SK-N-SH (cell line): ENCODE measurements at regions not wholly inside any gene's neighbourhood (a gene's known extent, or its start where the extent isn't known, plus 50 kb on each side); places are given as distances from the start of the nearest gene placed in this dataset.

ENCODE experiments used
- CTCF ChIA-PET: fragments of 300-600, 350-600 bp; formaldehyde crosslinking; extraction: SDS; loops from one replicate; lab custom pipeline; 2021; lab: Yijun Ruan, JAX
- POLR2A ChIA-PET: fragments of 350-600 bp; sonication (Branson Sonifier 250); formaldehyde crosslinking; extraction: SDS; loops from one replicate; lab custom pipeline; 2020; ENCODE audit warnings: antibody characterized with exemption, inconsistent platforms; lab: Yijun Ruan, JAX
- DNase-seq: peaks from one replicate; pipeline ENCODE4 v3.0.0; 2012
- H2AFZ ChIP-seq: fragments of 200-600 bp; sonication (generic); 2 replicates; pipeline ENCODE4 v1.8.1; 2016; ENCODE audit warnings: antibody characterized with exemption, mild to moderate bottlenecking, low read depth
- H3F3A ChIP-seq: fragments of 200-600 bp; sonication (generic); replicated peaks from 2 replicates; pipeline ENCODE3; 2016; ENCODE audit warnings: antibody characterized with exemption, mild to moderate bottlenecking; ENCODE audit not compliant: insufficient read depth
- H3K27ac ChIP-seq, 2 experiments: fragments of 200-500 bp in 1 of 2; fragments of 200-600 bp in 1 of 2; sonication (Bioruptor generic) in 1 of 2; sonication (generic), shearing (Covaris generic) in 1 of 2; 2 replicates each; pipeline versions ENCODE4 v1.5.1 to v1.6.1; 2014 to 2016; ENCODE audit warnings: low read depth in 2 of 2, inconsistent platforms in 1 of 2, low read length in 1 of 2, mild to moderate bottlenecking in 1 of 2, mixed read lengths in 1 of 2
- H3K27me3 ChIP-seq: fragments of 200-600 bp; sonication (generic), shearing (Covaris generic); 2 replicates; pipeline ENCODE4 v1.6.1; 2016; ENCODE audit warnings: mixed run types; ENCODE audit not compliant: insufficient read depth
- H3K36me3 ChIP-seq, 2 experiments: fragments of 200-500 bp in 1 of 2; fragments of 200-600 bp in 1 of 2; sonication (Bioruptor generic) in 1 of 2; sonication (generic) in 1 of 2; replicated peaks in 1 of 2; 2 replicates each; pipeline versions ENCODE3 to v1.5.1; 2014 to 2016; ENCODE audit warnings: low read length in 1 of 2, mild to moderate bottlenecking in 1 of 2; ENCODE audit not compliant: insufficient read depth in 2 of 2, control insufficient read depth in 1 of 2
- H3K4me1 ChIP-seq, 2 experiments: fragments of 200-500 bp in 1 of 2; fragments of 200-600 bp in 1 of 2; sonication (Bioruptor generic) in 1 of 2; sonication (generic), shearing (Covaris generic) in 1 of 2; 2 replicates each; pipeline versions ENCODE4 v1.5.1 to v1.6.1; 2014 to 2016; ENCODE audit warnings: low read depth in 1 of 2, low read length in 1 of 2, mixed run types in 1 of 2; ENCODE audit not compliant: insufficient read depth in 2 of 2, control insufficient read depth in 1 of 2
- H3K4me2 ChIP-seq: fragments of 200-600 bp; sonication (generic), shearing (Covaris generic); 2 replicates; pipeline ENCODE4 v1.6.1; 2017; ENCODE audit warnings: mixed run types
- H3K4me3 ChIP-seq, 2 experiments: fragments of 200-500 bp in 1 of 2; fragments of 200-600 bp in 1 of 2; sonication (Bioruptor generic) in 1 of 2; sonication (generic), shearing (Covaris generic) in 1 of 2; 2 replicates each; pipeline versions ENCODE4 v1.5.1 to v1.8.1; 2014 to 2016; ENCODE audit warnings: low read depth in 2 of 2, inconsistent platforms in 1 of 2, low read length in 1 of 2, mild to moderate bottlenecking in 1 of 2, mixed read lengths in 1 of 2, moderate library complexity in 1 of 2
- H3K79me2 ChIP-seq: fragments of 200-600 bp; sonication (generic); 2 replicates; pipeline ENCODE4 v1.8.1; 2017; ENCODE audit warnings: mild to moderate bottlenecking; ENCODE audit not compliant: insufficient read depth
- H3K9ac ChIP-seq: fragments of 200-600 bp; sonication (generic); 2 replicates; pipeline ENCODE4 v1.6.1; 2017; ENCODE audit warnings: mixed run types
- H3K9me2 ChIP-seq: fragments of 200-600 bp; sonication (generic); 2 replicates; pipeline ENCODE4 v1.6.1; 2017; ENCODE audit warnings: mixed run types
- H3K9me3 ChIP-seq: fragments of 200-600 bp; sonication (generic); 2 replicates; pipeline ENCODE4 v1.6.1; 2017; ENCODE audit warnings: mixed run types, mild to moderate bottlenecking, moderate library complexity
- H4K20me1 ChIP-seq: fragments of 200-600 bp; sonication (generic); 2 replicates; pipeline ENCODE4 v1.6.1; 2017; ENCODE audit warnings: mild to moderate bottlenecking, mixed run types; ENCODE audit not compliant: insufficient read depth
- CHD2 ChIP-seq: fragments of 150-350 bp; IDR thresholded peaks from 2 replicates; pipeline ENCODE4 v1.6.1; 2018; ENCODE audit warnings: low read length; ENCODE audit not compliant: partially characterized antibody
- ELF1 ChIP-seq: IDR thresholded peaks from 2 replicates; pipeline ENCODE4 v1.4.0; 2012
- EP300 ChIP-seq, 2 experiments: IDR thresholded peaks; 2 replicates each; pipeline versions ENCODE4 v1.4.0 to v1.6.1; 2012; ENCODE audit warnings: borderline replicate concordance in 1 of 2, low read depth in 1 of 2, low read length in 1 of 2
- FOXJ3 ChIP-seq: sonication (generic); formaldehyde crosslinking; IDR thresholded peaks from 2 replicates; pipeline ENCODE4 v1.5.1; 2020; ENCODE audit warnings: mild to moderate bottlenecking, missing genetic modification reagents
- GABPA ChIP-seq: IDR thresholded peaks from 2 replicates; pipeline ENCODE4 v1.4.0; 2012; ENCODE audit warnings: low read depth, mild to moderate bottlenecking
- MAX ChIP-seq: IDR thresholded peaks from 2 replicates; pipeline ENCODE4 v1.4.0; 2012; ENCODE audit warnings: low read depth
- MEF2A ChIP-seq: IDR thresholded peaks from 2 replicates; pipeline ENCODE4 v1.4.0; 2012; ENCODE audit warnings: low read depth, borderline replicate concordance
- MXI1 ChIP-seq: IDR thresholded peaks from 2 replicates; pipeline ENCODE4 v1.6.1; 2012; ENCODE audit warnings: mild to moderate bottlenecking, low read depth, low read length, improper control_type of control experiment
- NFIC ChIP-seq: IDR thresholded peaks from 2 replicates; pipeline ENCODE4 v1.4.0; 2012; ENCODE audit warnings: borderline replicate concordance
- NRF1 ChIP-seq: IDR thresholded peaks from 2 replicates; pipeline ENCODE4 v1.6.1; 2012; ENCODE audit warnings: low read depth, mild to moderate bottlenecking, low read length
- RAD21 ChIP-seq: IDR thresholded peaks from 2 replicates; pipeline ENCODE4 v1.6.1; 2012; ENCODE audit warnings: mild to moderate bottlenecking, low read length
- RCOR1 ChIP-seq: fragments of 150-350 bp; IDR thresholded peaks from 2 replicates; pipeline ENCODE4 v1.6.1; 2017; ENCODE audit warnings: antibody characterized with exemption, low read length
- RFX5 ChIP-seq: IDR thresholded peaks from 2 replicates; pipeline ENCODE4 v1.6.1; 2012; ENCODE audit warnings: mild to moderate bottlenecking, improper control_type of control experiment, low read length
- SIN3A ChIP-seq: IDR thresholded peaks from 2 replicates; pipeline ENCODE4 v1.6.1; 2012; ENCODE audit warnings: low read depth, mild to moderate bottlenecking, low read length, moderate library complexity, borderline replicate concordance
- SMC3 ChIP-seq: IDR thresholded peaks from 2 replicates; pipeline ENCODE4 v1.6.1; 2012; ENCODE audit warnings: low read depth, low read length, improper control_type of control experiment
- TAF1 ChIP-seq: IDR thresholded peaks from 2 replicates; pipeline ENCODE4 v1.6.1; 2012; ENCODE audit warnings: low read depth, mild to moderate bottlenecking, low read length, moderate library complexity, borderline replicate concordance
- TCF12 ChIP-seq: IDR thresholded peaks from 2 replicates; pipeline ENCODE4 v1.4.0; 2012
- WGBS: methylation state at CpG from one replicate; pipeline ENCODE4 v1.1.6; 2017; ENCODE audit warnings: low lambda C conversion rate; 5-methylcytosine and 5-hydroxymethylcytosine counted together
- TF ChIP-seq, protein P1 (sequence below): IDR thresholded peaks from 2 replicates; pipeline ENCODE4 v1.6.1; 2012; ENCODE audit warnings: mild to moderate bottlenecking, low read depth, low read length, moderate library complexity
- TF ChIP-seq, protein P2 (sequence below): fragments of 150-350 bp; IDR thresholded peaks from 2 replicates; pipeline ENCODE4 v1.6.1; 2016; ENCODE audit warnings: mild to moderate bottlenecking, low read depth, low read length
- TF ChIP-seq, protein P3 (sequence below): IDR thresholded peaks from 2 replicates; pipeline ENCODE4; 2012

- no peak overlapping the region for H3K27ac ChIP-seq
- H2AFZ ChIP-seq: no peak overlapping the region
- no peak overlapping the region for H3K4me3 ChIP-seq
- H3K9me3 ChIP-seq: no peaks in the 10 kb centered on the region
- H3K4me1 ChIP-seq: no peaks in the 10 kb centered on the region; a peak in 1 of 4 replicates
- no peaks in the 10 kb centered on the region for H3K9me2 ChIP-seq
- H3K36me3 ChIP-seq: no peaks in the 10 kb centered on the region
- 82% methylated on average over 1 of the region's 1 CpG for WGBS
- no peaks in the 10 kb centered on the region for H4K20me1 ChIP-seq
- TF ChIP-seq GABPA (no peak), NRF1 (no peak), MAX (no peak), MXI1 (no peak)
- POLR2A ChIA-PET: no interaction called here
- no peaks in the 10 kb centered on the region for H3K79me2 ChIP-seq
- no peak overlapping the region for H3K9ac ChIP-seq
- DNase-seq: no peak
- no peaks in the 10 kb centered on the region for H3F3A ChIP-seq
- no peaks in the 10 kb centered on the region for H3K27me3 ChIP-seq
- no peak overlapping the region for H3K4me2 ChIP-seq
- CTCF ChIA-PET: no interaction called here
Measured at GRCh38 chr1:87894062-87894461, 565.4 kb downstream of the LMO4 start.

DNA sequence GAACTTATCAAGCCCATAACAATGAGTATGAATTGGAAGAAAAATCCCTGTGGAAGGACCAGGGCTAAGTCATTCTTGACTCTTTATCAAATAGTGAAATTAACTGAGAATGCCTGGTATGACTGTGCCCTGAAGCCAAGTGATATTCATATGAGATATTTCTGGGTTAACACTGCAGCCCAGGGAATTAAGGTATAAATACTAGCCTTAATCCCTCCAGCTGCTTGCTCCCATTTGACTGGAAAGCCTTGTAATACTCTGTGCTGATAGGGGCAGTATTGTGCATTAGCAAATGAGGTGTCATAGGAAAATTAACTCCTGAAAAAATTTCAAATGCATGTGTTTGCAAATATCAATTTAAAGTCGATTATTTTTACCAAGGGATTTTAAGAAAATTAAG lies 568.8 kb downstream of the LMO4 start:
- WGBS: 5% methylated on average over 1 of the region's 1 CpG
- TF ChIP-seq TAF1 (no peak), SMC3 (no peak), CHD2 (no peak), SIN3A (no peak)
- TF ChIP-seq, protein P1, sequence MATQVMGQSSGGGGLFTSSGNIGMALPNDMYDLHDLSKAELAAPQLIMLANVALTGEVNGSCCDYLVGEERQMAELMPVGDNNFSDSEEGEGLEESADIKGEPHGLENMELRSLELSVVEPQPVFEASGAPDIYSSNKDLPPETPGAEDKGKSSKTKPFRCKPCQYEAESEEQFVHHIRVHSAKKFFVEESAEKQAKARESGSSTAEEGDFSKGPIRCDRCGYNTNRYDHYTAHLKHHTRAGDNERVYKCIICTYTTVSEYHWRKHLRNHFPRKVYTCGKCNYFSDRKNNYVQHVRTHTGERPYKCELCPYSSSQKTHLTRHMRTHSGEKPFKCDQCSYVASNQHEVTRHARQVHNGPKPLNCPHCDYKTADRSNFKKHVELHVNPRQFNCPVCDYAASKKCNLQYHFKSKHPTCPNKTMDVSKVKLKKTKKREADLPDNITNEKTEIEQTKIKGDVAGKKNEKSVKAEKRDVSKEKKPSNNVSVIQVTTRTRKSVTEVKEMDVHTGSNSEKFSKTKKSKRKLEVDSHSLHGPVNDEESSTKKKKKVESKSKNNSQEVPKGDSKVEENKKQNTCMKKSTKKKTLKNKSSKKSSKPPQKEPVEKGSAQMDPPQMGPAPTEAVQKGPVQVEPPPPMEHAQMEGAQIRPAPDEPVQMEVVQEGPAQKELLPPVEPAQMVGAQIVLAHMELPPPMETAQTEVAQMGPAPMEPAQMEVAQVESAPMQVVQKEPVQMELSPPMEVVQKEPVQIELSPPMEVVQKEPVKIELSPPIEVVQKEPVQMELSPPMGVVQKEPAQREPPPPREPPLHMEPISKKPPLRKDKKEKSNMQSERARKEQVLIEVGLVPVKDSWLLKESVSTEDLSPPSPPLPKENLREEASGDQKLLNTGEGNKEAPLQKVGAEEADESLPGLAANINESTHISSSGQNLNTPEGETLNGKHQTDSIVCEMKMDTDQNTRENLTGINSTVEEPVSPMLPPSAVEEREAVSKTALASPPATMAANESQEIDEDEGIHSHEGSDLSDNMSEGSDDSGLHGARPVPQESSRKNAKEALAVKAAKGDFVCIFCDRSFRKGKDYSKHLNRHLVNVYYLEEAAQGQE: no peak
- TF ChIP-seq, all 33 proteins: peak for 0
- Histone ChIP-seq H3K36me3 (no peaks in the 10 kb centered on the region), H3K4me3 (no peak overlapping the region), H3K9ac (no peak overlapping the region), H3K27me3 (no peaks in the 10 kb centered on the region), H3K4me1 (no peaks in the 10 kb centered on the region; a peak in 1 of 4 replicates), H4K20me1 (no peaks in the 10 kb centered on the region), H3F3A (no peaks in the 10 kb centered on the region), H3K9me2 (no peaks in the 10 kb centered on the region), H3K27ac (no peak overlapping the region), H3K79me2 (no peaks in the 10 kb centered on the region), H3K9me3 (no peaks in the 10 kb centered on the region), H3K4me2 (no peak overlapping the region), H2AFZ (no peak overlapping the region)
- ChIA-PET POLR2A (no interaction called here), CTCF (no interaction called here)
- no peak for DNase-seq

GRCh38 chr1:87898431-87898830 lies 569.8 kb downstream of the LMO4 start:
- no peak overlapping the region for H3K9ac ChIP-seq
- no peak overlapping the region for H3K4me2 ChIP-seq
- WGBS: 10% methylated on average over 4 of the region's 4 CpGs
- no peaks in the 10 kb centered on the region for H3K36me3 ChIP-seq
- no peaks in the 10 kb centered on the region; a peak in 2 of 4 replicates for H3K4me1 ChIP-seq
- H3K27ac ChIP-seq: no peak overlapping the region; a peak in 1 of 4 replicates
- H2AFZ ChIP-seq: no peak overlapping the region
- H3K79me2 ChIP-seq: no peaks in the 10 kb centered on the region
- H3K4me3 ChIP-seq: no peak overlapping the region
- POLR2A ChIA-PET: no interaction called here
- H3K9me2 ChIP-seq: no peaks in the 10 kb centered on the region
- H3K27me3 ChIP-seq: no peaks in the 10 kb centered on the region
- CTCF ChIA-PET: no interaction called here
- no peaks in the 10 kb centered on the region for H4K20me1 ChIP-seq
- H3F3A ChIP-seq: no peaks in the 10 kb centered on the region
- no peak for DNase-seq
- H3K9me3 ChIP-seq: no peaks in the 10 kb centered on the region
- TF ChIP-seq MEF2A (no peak), NFIC (no peak), ELF1 (no peak), FOXJ3 (CRISPR knock-in tag) (no peak), TAF1 (no peak), SIN3A (no peak), RFX5 (no peak), TCF12 (no peak), RCOR1 (no peak), EP300 (IDR thresholded peaks at IDR 0.05; ENCODE audit: borderline replicate concordance in 1 of 2, low read depth in 1 of 2, low read length in 1 of 2) (no peak), RAD21 (no peak)
- TF ChIP-seq, protein P2, sequence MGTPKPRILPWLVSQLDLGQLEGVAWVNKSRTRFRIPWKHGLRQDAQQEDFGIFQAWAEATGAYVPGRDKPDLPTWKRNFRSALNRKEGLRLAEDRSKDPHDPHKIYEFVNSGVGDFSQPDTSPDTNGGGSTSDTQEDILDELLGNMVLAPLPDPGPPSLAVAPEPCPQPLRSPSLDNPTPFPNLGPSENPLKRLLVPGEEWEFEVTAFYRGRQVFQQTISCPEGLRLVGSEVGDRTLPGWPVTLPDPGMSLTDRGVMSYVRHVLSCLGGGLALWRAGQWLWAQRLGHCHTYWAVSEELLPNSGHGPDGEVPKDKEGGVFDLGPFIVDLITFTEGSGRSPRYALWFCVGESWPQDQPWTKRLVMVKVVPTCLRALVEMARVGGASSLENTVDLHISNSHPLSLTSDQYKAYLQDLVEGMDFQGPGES: no peak
- TF ChIP-seq, protein P3, sequence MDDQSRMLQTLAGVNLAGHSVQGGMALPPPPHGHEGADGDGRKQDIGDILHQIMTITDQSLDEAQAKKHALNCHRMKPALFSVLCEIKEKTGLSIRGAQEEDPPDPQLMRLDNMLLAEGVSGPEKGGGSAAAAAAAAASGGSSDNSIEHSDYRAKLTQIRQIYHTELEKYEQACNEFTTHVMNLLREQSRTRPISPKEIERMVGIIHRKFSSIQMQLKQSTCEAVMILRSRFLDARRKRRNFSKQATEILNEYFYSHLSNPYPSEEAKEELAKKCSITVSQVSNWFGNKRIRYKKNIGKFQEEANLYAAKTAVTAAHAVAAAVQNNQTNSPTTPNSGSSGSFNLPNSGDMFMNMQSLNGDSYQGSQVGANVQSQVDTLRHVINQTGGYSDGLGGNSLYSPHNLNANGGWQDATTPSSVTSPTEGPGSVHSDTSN: no peak
